Liver (tissue), 8 donors: ENCODE measurements at regions not wholly inside any gene's neighbourhood (a gene's known extent, or its start where the extent isn't known, plus 50 kb on each side); places are given as distances from the start of the nearest gene placed in this dataset.

Source experiments
- DNase-seq: peaks from one replicate; pipeline ENCODE4 v3.0.0-alpha.2; 2017; ENCODE audit warnings: low spot score
- H3K27ac ChIP-seq, 2 donors: one replicate each; pipeline ENCODE4 v1.7.0; 2013; ENCODE audit warnings: inconsistent platforms in 2 of 2, low read length in 2 of 2, control low read depth in 1 of 2, low read depth in 1 of 2, mild to moderate bottlenecking in 1 of 2
- H3K27me3 ChIP-seq, 4 donors: one replicate each; pipeline versions ENCODE4 v1.6.1 to v1.7.0; 2013; ENCODE audit warnings: low read length in 3 of 4, inconsistent platforms in 1 of 4, mild to moderate bottlenecking in 1 of 4, moderate library complexity in 1 of 4; ENCODE audit not compliant: control insufficient read depth in 4 of 4, insufficient read depth in 4 of 4
- H3K36me3 ChIP-seq, 4 donors: one replicate each; pipeline versions ENCODE4 v1.6.1 to v1.7.0; 2013; ENCODE audit warnings: low read length in 3 of 4, mild to moderate bottlenecking in 3 of 4, low read depth in 1 of 4, moderate library complexity in 1 of 4; ENCODE audit not compliant: control insufficient read depth in 4 of 4, insufficient read depth in 3 of 4
- H3K4me1 ChIP-seq, 4 donors: one replicate each; pipeline versions ENCODE4 v1.6.1 to v1.7.0; 2013; ENCODE audit warnings: low read length in 3 of 4, mild to moderate bottlenecking in 3 of 4, moderate library complexity in 1 of 4; ENCODE audit not compliant: control insufficient read depth in 4 of 4, insufficient read depth in 4 of 4
- H3K4me3 ChIP-seq, 3 donors: one replicate each; pipeline versions ENCODE4 v1.6.1 to v1.7.0; 2013; ENCODE audit warnings: low read length in 3 of 3, control low read depth in 1 of 3, low read depth in 1 of 3, mild to moderate bottlenecking in 1 of 3
- H3K9ac ChIP-seq, 2 donors: one replicate each; pipeline ENCODE4 v1.7.0; 2013; ENCODE audit warnings: low read length in 2 of 2, mild to moderate bottlenecking in 2 of 2, moderate library complexity in 2 of 2, control low read depth in 1 of 2, low read depth in 1 of 2
- H3K9me3 ChIP-seq, 4 donors: one replicate each; pipeline versions ENCODE4 v1.6.1 to v1.7.0; 2013; ENCODE audit warnings: low read length in 3 of 4; ENCODE audit not compliant: control insufficient read depth in 4 of 4
- ATF3 ChIP-seq: IDR thresholded peaks from 2 replicates; pipeline ENCODE4 v1.6.1; 2016; ENCODE audit warnings: antibody characterized with exemption
- CTCF ChIP-seq: fragments of 150-350 bp; IDR thresholded peaks from 2 replicates; pipeline ENCODE4 v1.5.1; 2017; ENCODE audit warnings: improper control_type of control experiment, low read depth, low read length; ENCODE audit not compliant: missing input control
- EGR1 ChIP-seq, 2 donors: IDR thresholded peaks; 2 replicates each; pipeline ENCODE4 v1.6.1; 2016 to 2018; ENCODE audit warnings: antibody characterized with exemption in 2 of 2, low read depth in 2 of 2
- FOXA1 ChIP-seq: IDR thresholded peaks from 2 replicates; pipeline ENCODE4 v1.6.1; 2016; ENCODE audit warnings: antibody characterized with exemption
- HNF4A ChIP-seq, 2 donors: conservative IDR thresholded peaks; 2 replicates each; pipeline ENCODE4 v1.6.1; 2016; ENCODE audit warnings: antibody characterized with exemption in 2 of 2, mild to moderate bottlenecking in 2 of 2
- HNF4G ChIP-seq: IDR thresholded peaks from 2 replicates; pipeline ENCODE4 v1.6.1; 2016; ENCODE audit warnings: antibody characterized with exemption
- JUND ChIP-seq, 2 donors: IDR thresholded peaks; 2 replicates each; pipeline ENCODE4 v1.6.1; 2016; ENCODE audit warnings: antibody characterized with exemption in 2 of 2
- MAX ChIP-seq: IDR thresholded peaks from 2 replicates; pipeline ENCODE4 v1.6.1; 2016; ENCODE audit warnings: antibody characterized with exemption
- RAD21 ChIP-seq, 2 donors: IDR thresholded peaks; 2 replicates each; pipeline ENCODE4 v1.6.1; 2016; ENCODE audit warnings: antibody characterized with exemption in 2 of 2, mild to moderate bottlenecking in 2 of 2
- REST ChIP-seq: IDR thresholded peaks from 2 replicates; pipeline ENCODE4 v1.6.1; 2016; ENCODE audit warnings: antibody characterized with exemption, mild to moderate bottlenecking
- RXRA ChIP-seq, 2 donors: IDR thresholded peaks; 2 replicates each; pipeline ENCODE4 v1.6.1; 2017 to 2018; ENCODE audit warnings: antibody characterized with exemption in 2 of 2, mild to moderate bottlenecking in 1 of 2
- SP1 ChIP-seq: IDR thresholded peaks from 2 replicates; pipeline ENCODE4 v1.6.1; 2018; ENCODE audit warnings: antibody characterized with exemption, mild to moderate bottlenecking
- TAF1 ChIP-seq: conservative IDR thresholded peaks from 2 replicates; pipeline ENCODE4 v1.6.1; 2016; ENCODE audit warnings: antibody characterized with exemption, mild to moderate bottlenecking
- YY1 ChIP-seq: IDR thresholded peaks from 2 replicates; pipeline ENCODE4 v1.6.1; 2016; ENCODE audit warnings: antibody characterized with exemption, mild to moderate bottlenecking
- ZBTB33 ChIP-seq: IDR thresholded peaks from 2 replicates; pipeline ENCODE4 v1.6.1; 2016; ENCODE audit warnings: antibody characterized with exemption
- WGBS: extraction: QIAGEN DNeasy Blood & Tissue Kit; methylation state at CpG from one replicate; pipeline ENCODE4 v1.1.7; 2013; 5-methylcytosine and 5-hydroxymethylcytosine counted together
- donor health status: healthy.
- donor health status: healthy.
- donor health status: healthy.
- donor health status: healthy.
- donor health status: healthy.

- 77% methylated on average over 6 of the region's 6 CpGs for WGBS
- TF ChIP-seq TAF1 (no peak), HNF4G (no peak), YY1 (no peak), ATF3 (no peak), RXRA (IDR thresholded peaks at IDR 0.05) (no peak), CTCF (no peak), REST (no peak), EGR1 (IDR thresholded peaks at IDR 0.05; ENCODE audit: low read depth in 2 of 2) (no peak), SP1 (no peak), JUND (IDR thresholded peaks at IDR 0.05) (no peak), MAX (no peak), HNF4A (conservative IDR thresholded peaks at IDR 0.05) (no peak), ZBTB33 (no peak)
- Histone ChIP-seq H3K36me3 (no peaks in the 10 kb centered on the region), H3K9me3 (no peaks in the 10 kb centered on the region), H3K4me3 (no peak overlapping the region), H3K4me1 (peaks cover 2 to 24% (median 15%) of the 10 kb centered on the region in 4 donors), H3K27me3 (no peaks in the 10 kb centered on the region), H3K27ac (peak overlapping the region in 1 of 2 donors; percentile 34), H3K9ac (no peak overlapping the region)
- DNase-seq, result no peak
Measured at GRCh38 chr6:139964737-139965136, 590.3 kb upstream of the CITED2 start.

GRCh38 chr6:139962654-139963347 lies 588.4 kb upstream of the CITED2 start:
- no peaks in the 10 kb centered on the region for H3K36me3 ChIP-seq
- no peak overlapping the region for H3K27ac ChIP-seq
- no peak for DNase-seq
- TF ChIP-seq FOXA1, result no peak
- TF ChIP-seq RAD21 (IDR thresholded peaks at IDR 0.05), result peak in 1 of 2 donors; percentile 17
- H3K4me3 ChIP-seq, result no peak overlapping the region
- H3K27me3 ChIP-seq, result no peaks in the 10 kb centered on the region
- WGBS, result 76% methylated on average over 6 of the region's 6 CpGs
- H3K4me1 ChIP-seq, result peaks cover 2 to 24% (median 15%) of the 10 kb centered on the region in 4 donors
- no peaks in the 10 kb centered on the region for H3K9me3 ChIP-seq
- no peak overlapping the region for H3K9ac ChIP-seq
